ENCODE measurements at regions not wholly inside any gene's neighbourhood (a gene's known extent, or its start where the extent isn't known, plus 50 kb on each side); places are given as distances from the start of the nearest gene placed in this dataset.

GRCh38 chr6:227812-228338 is 64.4 kb upstream of the DUSP22 start:
- TF ChIP-seq CTCF (IDR thresholded peaks at IDR 0.05; ENCODE audit: insufficient read depth, low read length) (no peak), POLR2AphosphoS5 (IDR thresholded peaks at IDR 0.05; ENCODE audit: low read depth) (no peak)
